Endothelial cell of umbilical vein (primary cell): ENCODE measurements at regions not wholly inside any gene's neighbourhood (a gene's known extent, or its start where the extent isn't known, plus 50 kb on each side); places are given as distances from the start of the nearest gene placed in this dataset.

Source experiments
- EZH2 ChIP-seq: IDR thresholded peaks from 2 replicates; pipeline ENCODE4 v1.6.1; 2012; ENCODE audit warnings: borderline replicate concordance, low read depth, mild to moderate bottlenecking, moderate library complexity, low read length, inconsistent platforms; ENCODE audit not compliant: severe bottlenecking
- JUN ChIP-seq: IDR thresholded peaks from 2 replicates; pipeline ENCODE4 v1.6.1; 2011; ENCODE audit warnings: borderline replicate concordance, low read depth; ENCODE audit not compliant: insufficient read length, insufficient read depth
- MYC ChIP-seq: IDR thresholded peaks from one replicate; pipeline ENCODE4 v1.6.1; 2011; ENCODE audit warnings: mild to moderate bottlenecking, low read depth, low read length
- POLR2A ChIP-seq: IDR thresholded peaks from 2 replicates; pipeline ENCODE4 v1.6.1; 2012; ENCODE audit warnings: low read depth, mild to moderate bottlenecking, control low read depth, low read length
- POLR2AphosphoS5 ChIP-seq: IDR thresholded peaks from 2 replicates; pipeline ENCODE4 v1.6.1; 2012; ENCODE audit warnings: low read depth, mild to moderate bottlenecking, control low read depth, low read length, moderate library complexity; ENCODE audit not compliant: insufficient read depth
- TF ChIP-seq, protein P1 (sequence below), 2 donors: IDR thresholded peaks; 1 replicate in 1 of 2; 2 replicates in 1 of 2; pipeline ENCODE4 v1.5.1; 2011; ENCODE audit warnings: low read length in 2 of 2, mild to moderate bottlenecking in 2 of 2, moderate library complexity in 2 of 2, control low read depth in 1 of 2, inconsistent platforms in 1 of 2, low read depth in 1 of 2; ENCODE audit not compliant: insufficient read depth in 1 of 2; ENCODE audit errors: extremely low read depth in 1 of 2

DNA sequence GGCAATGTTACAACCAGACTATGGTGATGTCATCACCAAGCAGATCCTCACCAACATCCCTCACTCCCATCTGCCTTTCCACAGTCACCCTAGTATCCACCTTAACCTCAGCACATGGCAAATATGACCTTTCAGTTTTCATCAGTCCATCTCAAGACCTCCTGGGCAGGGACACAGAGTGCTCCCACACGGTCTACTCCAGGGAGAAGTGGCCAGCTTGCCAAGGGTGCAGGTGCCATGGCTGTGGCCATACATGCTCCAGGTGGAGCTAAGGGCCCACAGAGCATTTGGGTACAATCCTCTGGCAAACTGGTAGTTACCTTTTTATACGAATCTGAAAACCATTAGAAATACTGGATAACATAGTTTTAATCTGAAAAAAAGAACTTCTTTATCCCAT lies 453.1 kb downstream of the ADCYAP1 start:
- TF ChIP-seq JUN (no peak), EZH2 (no peak), POLR2A (no peak), POLR2AphosphoS5 (no peak), MYC (no peak)
- TF ChIP-seq, protein P1, sequence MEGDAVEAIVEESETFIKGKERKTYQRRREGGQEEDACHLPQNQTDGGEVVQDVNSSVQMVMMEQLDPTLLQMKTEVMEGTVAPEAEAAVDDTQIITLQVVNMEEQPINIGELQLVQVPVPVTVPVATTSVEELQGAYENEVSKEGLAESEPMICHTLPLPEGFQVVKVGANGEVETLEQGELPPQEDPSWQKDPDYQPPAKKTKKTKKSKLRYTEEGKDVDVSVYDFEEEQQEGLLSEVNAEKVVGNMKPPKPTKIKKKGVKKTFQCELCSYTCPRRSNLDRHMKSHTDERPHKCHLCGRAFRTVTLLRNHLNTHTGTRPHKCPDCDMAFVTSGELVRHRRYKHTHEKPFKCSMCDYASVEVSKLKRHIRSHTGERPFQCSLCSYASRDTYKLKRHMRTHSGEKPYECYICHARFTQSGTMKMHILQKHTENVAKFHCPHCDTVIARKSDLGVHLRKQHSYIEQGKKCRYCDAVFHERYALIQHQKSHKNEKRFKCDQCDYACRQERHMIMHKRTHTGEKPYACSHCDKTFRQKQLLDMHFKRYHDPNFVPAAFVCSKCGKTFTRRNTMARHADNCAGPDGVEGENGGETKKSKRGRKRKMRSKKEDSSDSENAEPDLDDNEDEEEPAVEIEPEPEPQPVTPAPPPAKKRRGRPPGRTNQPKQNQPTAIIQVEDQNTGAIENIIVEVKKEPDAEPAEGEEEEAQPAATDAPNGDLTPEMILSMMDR (IDR thresholded peaks at IDR 0.05; ENCODE audit: extremely low read depth in 1 of 2, insufficient read depth in 1 of 2, low read depth in 1 of 2, low read length in 2 of 2) = no peak
